Ascending aorta (tissue), 2 donors: ENCODE measurements at regions not wholly inside any gene's neighbourhood (a gene's known extent, or its start where the extent isn't known, plus 50 kb on each side); places are given as distances from the start of the nearest gene placed in this dataset.

ENCODE experiments used
- DNase-seq, 2 donors: peaks; one replicate each; pipeline ENCODE4 v3.0.0-alpha.2; 2019; ENCODE audit warnings: low spot score in 2 of 2
- H3K27ac ChIP-seq, 2 donors: fragments of 200-600 bp; sonication (generic); one replicate each; pipeline ENCODE4 v1.5.1; 2016 to 2017; ENCODE audit warnings: mild to moderate bottlenecking in 1 of 2
- H3K27me3 ChIP-seq: fragments of 200-600 bp; sonication (generic); one replicate; pipeline ENCODE4 v1.5.1; 2017
- H3K36me3 ChIP-seq, 2 donors: fragments of 200-600 bp; sonication (generic); one replicate each; pipeline ENCODE4 v1.5.1; 2016
- H3K4me1 ChIP-seq, 2 donors: fragments of 200-600 bp; sonication (generic); one replicate each; pipeline ENCODE4 v1.5.1; 2016 to 2017; ENCODE audit warnings: mild to moderate bottlenecking in 1 of 2
- H3K4me3 ChIP-seq, 2 donors: fragments of 200-600 bp; sonication (generic); one replicate each; pipeline ENCODE4 v1.5.1; 2016 to 2017; ENCODE audit warnings: mild to moderate bottlenecking in 1 of 2
- H3K9me3 ChIP-seq, 2 donors: fragments of 200-600 bp; sonication (generic); one replicate each; pipeline ENCODE4 v1.5.1; 2016
- intact Hi-C: fragments of 100-400 bp; cut with DNase I; formaldehyde crosslinking; loops from one replicate; pipeline ENCODE4 v1.15.1; 2023
- TF ChIP-seq, protein P1 (sequence below), 3 experiments: fragments of 200-600 bp in 2 of 3; fragments of 450-650 bp in 1 of 3; sonication (generic) in 2 of 3; IDR thresholded peaks; one replicate each; pipeline ENCODE4 v1.5.1; 2016 to 2019; ENCODE audit warnings: antibody characterized with exemption in 3 of 3, mild to moderate bottlenecking in 1 of 3, moderate library complexity in 1 of 3

DNA sequence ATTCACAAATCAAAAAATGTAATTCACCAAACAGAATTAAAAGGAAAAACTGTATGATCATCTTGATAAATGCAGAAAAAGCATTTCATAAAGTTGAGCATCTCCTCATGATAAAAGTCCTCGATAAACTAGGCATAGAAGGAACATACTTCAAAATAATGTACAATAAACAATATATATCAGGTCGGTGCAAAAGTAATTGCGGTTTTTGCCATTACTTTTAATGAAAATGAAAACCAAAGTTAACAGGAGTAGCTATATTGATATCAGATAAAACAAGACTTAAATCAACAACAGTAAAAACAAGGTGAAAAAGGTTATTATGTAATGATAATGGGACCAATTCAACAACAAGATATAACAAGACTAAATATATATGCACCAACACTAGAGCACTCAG is 372.1 kb downstream of the RAB28 start:
- Histone ChIP-seq H3K4me1 (peaks cover 0 to 3% of the 10 kb centered on the region in 2 donors), H3K4me3 (no peak overlapping the region), H3K36me3 (no peaks in the 10 kb centered on the region), H3K27me3 (no peaks in the 10 kb centered on the region), H3K27ac (no peak overlapping the region), H3K9me3 (peaks cover 0 to 7% of the 10 kb centered on the region in 2 donors)
- intact Hi-C loops = no loop called here
- no peak for DNase-seq
- TF ChIP-seq, protein P1, sequence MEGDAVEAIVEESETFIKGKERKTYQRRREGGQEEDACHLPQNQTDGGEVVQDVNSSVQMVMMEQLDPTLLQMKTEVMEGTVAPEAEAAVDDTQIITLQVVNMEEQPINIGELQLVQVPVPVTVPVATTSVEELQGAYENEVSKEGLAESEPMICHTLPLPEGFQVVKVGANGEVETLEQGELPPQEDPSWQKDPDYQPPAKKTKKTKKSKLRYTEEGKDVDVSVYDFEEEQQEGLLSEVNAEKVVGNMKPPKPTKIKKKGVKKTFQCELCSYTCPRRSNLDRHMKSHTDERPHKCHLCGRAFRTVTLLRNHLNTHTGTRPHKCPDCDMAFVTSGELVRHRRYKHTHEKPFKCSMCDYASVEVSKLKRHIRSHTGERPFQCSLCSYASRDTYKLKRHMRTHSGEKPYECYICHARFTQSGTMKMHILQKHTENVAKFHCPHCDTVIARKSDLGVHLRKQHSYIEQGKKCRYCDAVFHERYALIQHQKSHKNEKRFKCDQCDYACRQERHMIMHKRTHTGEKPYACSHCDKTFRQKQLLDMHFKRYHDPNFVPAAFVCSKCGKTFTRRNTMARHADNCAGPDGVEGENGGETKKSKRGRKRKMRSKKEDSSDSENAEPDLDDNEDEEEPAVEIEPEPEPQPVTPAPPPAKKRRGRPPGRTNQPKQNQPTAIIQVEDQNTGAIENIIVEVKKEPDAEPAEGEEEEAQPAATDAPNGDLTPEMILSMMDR (IDR thresholded peaks at IDR 0.05) = no peak

DNA sequence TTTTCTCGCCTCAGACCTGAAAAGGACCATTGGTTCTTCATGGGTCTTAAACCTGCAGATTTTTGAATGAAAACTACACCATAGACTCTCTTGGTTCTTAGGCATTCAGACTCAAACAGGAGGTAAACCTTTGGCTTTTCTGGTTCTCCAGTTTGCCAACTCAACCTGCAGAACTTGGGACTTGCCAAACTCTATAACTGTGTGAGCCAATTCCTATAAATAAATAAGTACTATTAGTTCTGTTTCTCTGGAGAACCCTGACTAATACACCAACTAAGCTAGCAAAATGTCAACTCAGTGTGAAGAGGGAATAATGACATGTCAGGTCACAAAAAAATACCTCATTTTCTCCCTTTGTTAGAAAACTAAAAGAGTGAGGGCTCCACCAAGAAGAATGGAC is 374.6 kb downstream of the RAB28 start:
- H3K36me3 ChIP-seq = no peaks in the 10 kb centered on the region
- no peak overlapping the region for H3K4me3 ChIP-seq
- DNase-seq = no peak
- peaks cover 0 to 3% of the 10 kb centered on the region in 2 donors for H3K4me1 ChIP-seq
- no peaks in the 10 kb centered on the region for H3K27me3 ChIP-seq
- peaks cover 0 to 7% of the 10 kb centered on the region in 2 donors for H3K9me3 ChIP-seq
- peak overlapping the region in 1 of 2 donors; percentile 62 for H3K27ac ChIP-seq
- intact Hi-C loops = no loop called here
- TF ChIP-seq, protein P1 (IDR thresholded peaks at IDR 0.05) = no peak

DNA sequence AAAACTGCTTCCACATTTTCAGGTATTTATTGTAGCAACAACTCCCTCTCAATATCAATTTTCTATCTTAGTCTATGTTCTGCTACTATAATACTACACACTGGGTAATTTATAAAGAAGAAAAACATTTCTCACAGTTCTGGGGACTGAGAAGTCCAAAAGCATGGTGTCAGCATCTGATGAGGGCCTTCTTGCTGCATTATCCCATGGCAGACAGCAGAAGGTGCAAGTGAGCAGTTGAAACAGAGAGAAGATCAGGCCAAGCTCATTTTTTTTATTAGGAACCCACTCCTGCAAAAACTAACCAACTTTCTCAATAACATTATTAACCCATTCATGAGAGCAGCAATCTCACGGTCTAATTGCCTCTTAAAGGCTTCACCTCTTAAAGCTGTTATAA is 376.0 kb downstream of the RAB28 start:
- no peaks in the 10 kb centered on the region for H3K36me3 ChIP-seq
- H3K27ac ChIP-seq = no peak overlapping the region
- no peak for DNase-seq
- TF ChIP-seq, protein P1 (IDR thresholded peaks at IDR 0.05) = no peak
- intact Hi-C loops = no loop called here
- no peaks in the 10 kb centered on the region for H3K27me3 ChIP-seq
- no peak overlapping the region for H3K4me3 ChIP-seq
- peaks cover 0 to 7% of the 10 kb centered on the region in 2 donors for H3K9me3 ChIP-seq
- peaks cover 0 to 3% of the 10 kb centered on the region in 2 donors for H3K4me1 ChIP-seq

- no peaks in the 10 kb centered on the region for H3K9me3 ChIP-seq
- TF ChIP-seq, protein P1 (IDR thresholded peaks at IDR 0.05) = no peak
- no peaks in the 10 kb centered on the region for H3K27me3 ChIP-seq
- no peak overlapping the region for H3K4me3 ChIP-seq
- intact Hi-C loops = no loop called here
- no peak for DNase-seq
- H3K27ac ChIP-seq = no peak overlapping the region
- H3K4me1 ChIP-seq = no peaks in the 10 kb centered on the region
- H3K36me3 ChIP-seq = no peaks in the 10 kb centered on the region
These were observed 380.6 kb downstream of the RAB28 start for GRCh38 chr4:13103382-13104015.

- TF ChIP-seq, protein P1 (IDR thresholded peaks at IDR 0.05) = no peak
- H3K27ac ChIP-seq = no peak overlapping the region
- no peaks in the 10 kb centered on the region for H3K27me3 ChIP-seq
- H3K36me3 ChIP-seq = no peaks in the 10 kb centered on the region
- no peaks in the 10 kb centered on the region for H3K9me3 ChIP-seq
- DNase-seq = no peak
- no peak overlapping the region for H3K4me3 ChIP-seq
- no peaks in the 10 kb centered on the region for H3K4me1 ChIP-seq
- intact Hi-C loops = no loop called here
These were observed 381.9 kb downstream of the RAB28 start for GRCh38 chr4:13102092-13102742.
